K562 (cell line): ENCODE measurements at regions not wholly inside any gene's neighbourhood (a gene's known extent, or its start where the extent isn't known, plus 50 kb on each side); places are given as distances from the start of the nearest gene placed in this dataset.

ENCODE experiments used
- ATAC-seq: fragments of 200-7000 bp; cut with Tn5 transposase; 3 replicates; pipeline ENCODE4 v1.9.1; 2020; ENCODE audit warnings: moderate library complexity
- BruUV-seq: library from RNA; stranded (reverse); fragments of 400-500 nt; replicated peaks from 2 replicates; lab custom pipeline; 2021; lab: Mats Ljungman, UMichigan
- CTCF ChIA-PET: fragments of 300-600 bp; formaldehyde crosslinking; extraction: SDS; loops from one replicate; lab custom pipeline; 2021; ENCODE audit warnings: low intra/inter-chr PET ratio; lab: Yijun Ruan, JAX
- POLR2A ChIA-PET: fragments of 300-600, 350-650 bp; sonication (Branson Sonifier 250); formaldehyde crosslinking; extraction: SDS; loops from one replicate; lab custom pipeline; 2021; ENCODE audit warnings: antibody characterized with exemption, inconsistent platforms; lab: Yijun Ruan, JAX
- DNase-seq, 4 experiments: peaks; one replicate each; pipeline versions ENCODE4 v3.0.0 to v3.0.0-alpha.2; 2011 to 2018; ENCODE audit warnings: low spot score in 3 of 4, mixed read lengths in 3 of 4; ENCODE audit errors: extremely low read depth in 1 of 4
- FAIRE-seq: peaks from 2 replicates; lab custom pipeline; 2011; peaks lifted over from hg19 to GRCh38; lab: Jason Lieb, UNC
- H2AFZ ChIP-seq: 2 replicates; pipeline ENCODE4 v1.6.0; 2011; ENCODE audit warnings: low read depth, low read length, control low read depth, inconsistent platforms
- H3K27ac ChIP-seq: fragments of 200-600 bp; 3 replicates; pipeline ENCODE4 v1.8.0; 2011; ENCODE audit warnings: low read depth, mild to moderate bottlenecking, control low read depth, inconsistent platforms, low read length, moderate library complexity, mixed read lengths; ENCODE audit errors: extremely low read depth
- H3K27me3 ChIP-seq, 2 experiments: fragments of 300-600 bp in 1 of 2; 2 replicates in 1 of 2; 3 replicates in 1 of 2; pipeline versions ENCODE4 v1.6.0 to v1.8.0; 2011; ENCODE audit warnings: inconsistent platforms in 2 of 2, low read length in 2 of 2, mild to moderate bottlenecking in 1 of 2, mixed read lengths in 1 of 2, moderate library complexity in 1 of 2; ENCODE audit not compliant: control insufficient read depth in 2 of 2, insufficient read depth in 2 of 2
- H3K36me3 ChIP-seq: fragments of 300-600 bp; 3 replicates; pipeline ENCODE4 v1.8.0; 2011; ENCODE audit warnings: mild to moderate bottlenecking, low read length, inconsistent platforms; ENCODE audit not compliant: control insufficient read depth, insufficient read depth
- H3K4me1 ChIP-seq, 2 experiments: fragments of 200-600 bp in 1 of 2; replicated peaks in 1 of 2; 2 replicates in 1 of 2; 3 replicates in 1 of 2; pipeline versions ENCODE4 v1.5.1 to v1.8.0; 2011; ENCODE audit warnings: inconsistent platforms in 2 of 2, low read length in 2 of 2, mild to moderate bottlenecking in 1 of 2, mixed read lengths in 1 of 2, moderate library complexity in 1 of 2; ENCODE audit not compliant: control insufficient read depth in 2 of 2, insufficient read depth in 2 of 2
- H3K4me2 ChIP-seq: 2 replicates; pipeline ENCODE4 v1.6.1; 2011; ENCODE audit warnings: low read length, control low read depth, inconsistent platforms, mixed read lengths; ENCODE audit not compliant: insufficient read depth
- H3K4me3 ChIP-seq: fragments of 200-600 bp; sonication (generic), shearing (Covaris generic); 2 replicates; pipeline ENCODE4 v1.5.1; 2016; ENCODE audit warnings: control low read depth, inconsistent platforms
- H3K79me2 ChIP-seq: fragments of 200-600 bp; 3 replicates; pipeline ENCODE4 v1.8.0; 2011; ENCODE audit warnings: low read length, inconsistent platforms; ENCODE audit not compliant: control insufficient read depth, insufficient read depth
- H3K9ac ChIP-seq, 2 experiments: 2 replicates each; pipeline versions ENCODE4 v1.6.0 to v1.6.1; 2011; ENCODE audit warnings: low read depth in 2 of 2, low read length in 2 of 2, control low read depth in 1 of 2, inconsistent platforms in 1 of 2, mild to moderate bottlenecking in 1 of 2, mixed read lengths in 1 of 2; ENCODE audit not compliant: insufficient read depth in 1 of 2
- H3K9me1 ChIP-seq: one replicate; pipeline ENCODE4 v1.6.0; 2011; ENCODE audit warnings: inconsistent platforms, mild to moderate bottlenecking, low read length, moderate library complexity; ENCODE audit not compliant: control insufficient read depth, insufficient read depth
- H3K9me3 ChIP-seq: replicated peaks from 2 replicates; pipeline ENCODE4 v1.5.1; 2011; ENCODE audit warnings: low read depth, low read length, inconsistent platforms; ENCODE audit not compliant: control insufficient read depth, insufficient read depth
- H4K20me1 ChIP-seq: replicated peaks from 2 replicates; pipeline ENCODE4 v1.6.1; 2011; ENCODE audit warnings: low read length, inconsistent platforms, mixed read lengths; ENCODE audit not compliant: control insufficient read depth, insufficient read depth
- FOSL1 ChIP-seq: fragments of 200-800 bp; sonication (Bioruptor generic); conservative IDR thresholded peaks from 2 replicates; pipeline ENCODE4 v1.6.1; 2016; ENCODE audit warnings: missing genetic modification characterization, missing compliant biosample characterization
- NBN ChIP-seq: fragments of 450-650 bp; IDR thresholded peaks from 2 replicates; pipeline ENCODE4 v1.6.1; 2016; ENCODE audit warnings: low read depth, mild to moderate bottlenecking
- PHB2 ChIP-seq: fragments of 450-650 bp; IDR thresholded peaks from 2 replicates; pipeline ENCODE4 v1.6.1; 2017; ENCODE audit warnings: low read depth
- SAFB2 ChIP-seq: fragments of 200-400 bp; formaldehyde crosslinking; IDR thresholded peaks from 2 replicates; pipeline ENCODE4 v1.6.1; 2018; ENCODE audit warnings: borderline replicate concordance, low read length, low read depth, moderate library complexity; ENCODE audit not compliant: severe bottlenecking
- WGBS: fragments of 100-300 bp; shearing (Covaris generic); methylation state at CpG from one replicate; pipeline ENCODE4 v1.1.6; 2016; ENCODE audit warnings: low coverage, mixed read lengths; ENCODE audit not compliant: insufficient coverage; ENCODE audit errors: missing lambda C conversion rate; 5-methylcytosine and 5-hydroxymethylcytosine counted together
- in situ Hi-C: fragments of 300-500 bp; cut with MboI; formaldehyde crosslinking; loops from 4 replicates; pipeline ENCODE4 v1.15.0; 2018; ENCODE audit warnings: inconsistent platforms, mixed read lengths
- intact Hi-C: fragments of 100-400 bp; cut with micrococcal nuclease; formaldehyde crosslinking; loops from 2 replicates; pipeline ENCODE4 v1.14.2; 2022
- TF ChIP-seq, protein P1 (sequence below): fragments of 250-450 bp; sonication (Bioruptor Pico); IDR thresholded peaks from 2 replicates; pipeline ENCODE4 v1.9.0; 2021; ENCODE audit warnings: mild to moderate bottlenecking, inconsistent platforms

GRCh38 chr2:172244419-172245130 lies 141.9 kb upstream of the DLX2 start:
- H4K20me1 ChIP-seq, result no peaks in the 10 kb centered on the region
- ATAC-seq (no peak), FAIRE-seq (no peak), DNase-seq (no peak)
- H3K4me2 ChIP-seq, result no peak overlapping the region
- TF ChIP-seq, protein P1, sequence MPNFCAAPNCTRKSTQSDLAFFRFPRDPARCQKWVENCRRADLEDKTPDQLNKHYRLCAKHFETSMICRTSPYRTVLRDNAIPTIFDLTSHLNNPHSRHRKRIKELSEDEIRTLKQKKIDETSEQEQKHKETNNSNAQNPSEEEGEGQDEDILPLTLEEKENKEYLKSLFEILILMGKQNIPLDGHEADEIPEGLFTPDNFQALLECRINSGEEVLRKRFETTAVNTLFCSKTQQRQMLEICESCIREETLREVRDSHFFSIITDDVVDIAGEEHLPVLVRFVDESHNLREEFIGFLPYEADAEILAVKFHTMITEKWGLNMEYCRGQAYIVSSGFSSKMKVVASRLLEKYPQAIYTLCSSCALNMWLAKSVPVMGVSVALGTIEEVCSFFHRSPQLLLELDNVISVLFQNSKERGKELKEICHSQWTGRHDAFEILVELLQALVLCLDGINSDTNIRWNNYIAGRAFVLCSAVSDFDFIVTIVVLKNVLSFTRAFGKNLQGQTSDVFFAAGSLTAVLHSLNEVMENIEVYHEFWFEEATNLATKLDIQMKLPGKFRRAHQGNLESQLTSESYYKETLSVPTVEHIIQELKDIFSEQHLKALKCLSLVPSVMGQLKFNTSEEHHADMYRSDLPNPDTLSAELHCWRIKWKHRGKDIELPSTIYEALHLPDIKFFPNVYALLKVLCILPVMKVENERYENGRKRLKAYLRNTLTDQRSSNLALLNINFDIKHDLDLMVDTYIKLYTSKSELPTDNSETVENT (CRISPR knock-in tag), result no peak
- TF ChIP-seq SAFB2, result no peak
- TF ChIP-seq PHB2, result no peak
- TF ChIP-seq NBN, result no peak
- TF ChIP-seq FOSL1 (tag), result no peak
- POLR2A ChIA-PET, result no interaction called here
- no peak overlapping the region for H2AFZ ChIP-seq
- no peaks in the 10 kb centered on the region for H3K36me3 ChIP-seq
- H3K27ac ChIP-seq, result no peak overlapping the region
- intact Hi-C loops (no loop called here), in situ Hi-C loops (no loop called here)
- 1% methylated on average over 3 of the region's 3 CpGs for WGBS
- H3K27me3 ChIP-seq, result peaks cover 0 to 4% of the 10 kb centered on the region in 2 experiments; a peak in 2 of 5 replicates
- no peaks in the 10 kb centered on the region for H3K9me1 ChIP-seq
- CTCF ChIA-PET, result no interaction called here
- no peaks in the 10 kb centered on the region; a peak in 1 of 5 replicates for H3K4me1 ChIP-seq
- BruUV-seq, result no TSS peak
- H3K4me3 ChIP-seq, result no peak overlapping the region
- no peaks in the 10 kb centered on the region for H3K9me3 ChIP-seq
- no peak overlapping the region for H3K9ac ChIP-seq
- no peaks in the 10 kb centered on the region for H3K79me2 ChIP-seq
